ENCODE measurements at regions not wholly inside any gene's neighbourhood (a gene's known extent, or its start where the extent isn't known, plus 50 kb on each side); places are given as distances from the start of the nearest gene placed in this dataset.

- no peak for DNase-seq (ENCODE audit: low read depth in 2 of 2)
Observed at GRCh38 chr17:15894913-15895658, 49.8 kb upstream of the ADORA2B start.

All from lung microvascular endothelial cell (primary cell).